Activated T-cell treated with anti-CD3 and anti-CD28 coated beads, Interleukin-2, amount 50 U/mL, for 4 hours (primary cell): ENCODE measurements at regions not wholly inside any gene's neighbourhood (a gene's known extent, or its start where the extent isn't known, plus 50 kb on each side); places are given as distances from the start of the nearest gene placed in this dataset.

Source experiments
- ATAC-seq, 2 donors: fragments of 200-7000 bp; cut with Tn5 transposase; one replicate each; pipeline ENCODE4 v1.10.0; 2021
- DNase-seq: peaks from one replicate; pipeline ENCODE4 v3.0.0-alpha.2; 2020
- H3K27me3 Mint-ChIP-seq: one replicate; pipeline ENCODE4 v1.8.0; 2021; ENCODE audit warnings: low read depth, mixed read lengths
- H3K36me3 Mint-ChIP-seq: one replicate; pipeline ENCODE4 v1.8.0; 2022; ENCODE audit warnings: mixed read lengths; ENCODE audit not compliant: insufficient read depth
- H3K4me1 Mint-ChIP-seq: one replicate; pipeline ENCODE4 v1.8.0; 2021; ENCODE audit warnings: low read depth, mixed read lengths
- H3K4me3 Mint-ChIP-seq: one replicate; pipeline ENCODE4 v1.8.0; 2021; ENCODE audit warnings: mild to moderate bottlenecking, moderate library complexity, mixed read lengths
- H3K9me3 Mint-ChIP-seq: one replicate; pipeline ENCODE4 v1.8.0; 2021; ENCODE audit warnings: mixed read lengths

DNA sequence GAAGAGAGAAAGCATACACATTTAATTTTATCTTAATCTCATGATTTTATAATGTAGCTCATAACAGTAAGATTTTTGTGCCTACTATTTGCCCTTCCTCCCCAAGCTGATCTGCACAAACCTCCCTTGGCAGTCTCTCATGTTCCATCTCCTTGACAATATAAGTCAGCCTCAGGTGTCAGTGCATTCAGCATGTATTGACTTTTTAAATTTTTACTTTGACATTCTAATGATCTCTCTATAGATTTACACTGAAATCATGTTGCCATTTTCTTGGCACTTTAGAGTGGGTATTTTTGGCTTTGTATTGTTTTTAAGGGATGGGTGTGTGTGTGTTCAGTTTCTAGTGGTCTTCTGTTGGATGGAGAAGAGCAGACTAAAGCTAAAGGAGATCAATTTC, 505.3 kb upstream of the CPEB2 start:
- DNase-seq (no peak), ATAC-seq (no peak)
- Mint-ChIP-seq H3K36me3 (no peaks in the 10 kb centered on the region), H3K4me3 (no peak overlapping the region), H3K27me3 (no peaks in the 10 kb centered on the region), H3K4me1 (no peaks in the 10 kb centered on the region), H3K9me3 (no peaks in the 10 kb centered on the region)

DNA sequence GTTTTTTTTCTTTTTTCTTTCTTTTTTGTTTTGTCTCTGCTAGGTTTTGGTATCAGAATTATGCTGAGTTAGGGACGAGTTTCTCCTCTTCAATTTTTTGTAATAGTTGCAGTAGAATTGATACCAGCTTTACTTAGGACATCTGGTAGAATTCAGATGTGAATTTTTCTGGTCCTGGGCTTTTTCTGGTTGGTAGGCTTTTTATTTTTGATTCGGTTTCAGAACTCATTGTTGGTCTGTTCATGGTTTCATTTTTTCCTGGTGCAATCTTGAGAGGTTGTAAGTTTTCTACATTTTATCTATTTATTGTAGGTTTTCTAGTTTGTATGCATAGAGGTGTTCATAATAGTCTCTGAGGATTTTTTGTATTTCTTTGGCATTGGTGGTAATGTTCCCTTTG, 498.1 kb upstream of the CPEB2 start:
- Mint-ChIP-seq H3K9me3 (no peaks in the 10 kb centered on the region), H3K36me3 (no peaks in the 10 kb centered on the region), H3K4me1 (no peaks in the 10 kb centered on the region), H3K27me3 (no peaks in the 10 kb centered on the region), H3K4me3 (no peak overlapping the region)
- DNase-seq, result no peak
- no peak for ATAC-seq

DNA sequence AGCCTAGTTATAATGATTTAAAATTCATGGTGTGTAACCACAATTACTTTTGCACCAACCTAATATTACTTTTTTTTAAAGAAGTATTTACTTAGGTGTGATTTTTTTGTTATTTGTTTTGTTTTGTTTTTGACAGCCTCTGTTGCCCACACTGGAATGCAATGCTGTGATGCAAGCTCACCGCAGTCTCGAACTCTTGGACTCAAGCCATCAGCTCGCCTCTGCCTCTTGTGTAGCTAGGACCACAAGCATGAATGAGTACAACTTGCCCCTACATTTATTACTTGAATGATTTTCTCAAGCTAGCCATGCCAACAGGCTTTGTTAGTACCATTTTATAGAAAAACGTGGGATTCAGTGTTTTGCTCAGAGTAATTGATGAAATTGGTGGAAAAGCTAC, 488.8 kb upstream of the CPEB2 start:
- ATAC-seq (no peak), DNase-seq (no peak)
- no peaks in the 10 kb centered on the region for H3K9me3 Mint-ChIP-seq
- H3K4me3 Mint-ChIP-seq, result no peak overlapping the region
- H3K36me3 Mint-ChIP-seq, result no peaks in the 10 kb centered on the region
- H3K27me3 Mint-ChIP-seq, result no peaks in the 10 kb centered on the region
- no peaks in the 10 kb centered on the region for H3K4me1 Mint-ChIP-seq

DNA sequence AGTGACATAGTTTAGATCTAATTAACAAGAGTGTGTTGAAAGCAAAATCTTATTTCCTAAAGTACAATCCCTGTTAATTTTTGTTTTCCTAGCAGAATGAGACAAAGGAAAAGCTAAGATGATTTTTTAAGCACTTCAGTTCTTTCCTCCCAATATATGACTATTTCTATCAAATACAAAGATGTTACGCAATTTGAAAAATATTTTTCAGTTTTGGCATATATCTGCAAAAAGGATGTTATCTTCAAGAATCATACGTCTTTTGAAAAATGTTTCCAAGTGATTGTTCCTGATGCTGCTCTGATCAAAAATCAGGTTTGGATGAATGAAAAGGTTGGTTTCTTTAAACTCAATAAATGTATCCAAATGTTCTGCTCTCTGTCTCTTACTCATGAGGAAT, 486.7 kb upstream of the CPEB2 start:
- DNase-seq, result no peak
- H3K9me3 Mint-ChIP-seq, result no peaks in the 10 kb centered on the region
- H3K4me1 Mint-ChIP-seq, result no peaks in the 10 kb centered on the region
- no peaks in the 10 kb centered on the region for H3K36me3 Mint-ChIP-seq
- no peaks in the 10 kb centered on the region for H3K27me3 Mint-ChIP-seq
- no peak for ATAC-seq
- no peak overlapping the region for H3K4me3 Mint-ChIP-seq

DNA sequence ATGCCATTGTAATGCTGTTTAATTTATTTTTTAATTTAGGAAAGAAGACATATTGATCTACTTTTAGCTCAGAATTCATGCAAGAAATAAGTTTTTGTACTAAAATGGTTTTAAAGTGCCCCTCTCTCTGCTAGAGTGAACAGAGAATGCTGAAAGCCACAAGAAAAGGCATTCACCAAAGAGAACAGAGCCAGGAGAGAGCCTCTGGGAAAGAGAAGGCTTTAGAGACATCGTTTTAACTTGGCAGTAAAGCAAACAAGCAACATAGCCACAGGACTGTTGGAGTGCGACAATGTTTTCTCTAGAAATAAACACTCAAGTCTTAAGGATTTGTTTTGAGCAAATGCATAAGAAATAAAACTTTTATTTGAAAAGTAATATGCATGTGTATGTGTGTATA, 484.1 kb upstream of the CPEB2 start:
- DNase-seq, result no peak
- ATAC-seq, result no peak
- no peak overlapping the region for H3K4me3 Mint-ChIP-seq
- H3K4me1 Mint-ChIP-seq, result no peaks in the 10 kb centered on the region
- no peaks in the 10 kb centered on the region for H3K27me3 Mint-ChIP-seq
- no peaks in the 10 kb centered on the region for H3K9me3 Mint-ChIP-seq
- no peaks in the 10 kb centered on the region for H3K36me3 Mint-ChIP-seq

DNA sequence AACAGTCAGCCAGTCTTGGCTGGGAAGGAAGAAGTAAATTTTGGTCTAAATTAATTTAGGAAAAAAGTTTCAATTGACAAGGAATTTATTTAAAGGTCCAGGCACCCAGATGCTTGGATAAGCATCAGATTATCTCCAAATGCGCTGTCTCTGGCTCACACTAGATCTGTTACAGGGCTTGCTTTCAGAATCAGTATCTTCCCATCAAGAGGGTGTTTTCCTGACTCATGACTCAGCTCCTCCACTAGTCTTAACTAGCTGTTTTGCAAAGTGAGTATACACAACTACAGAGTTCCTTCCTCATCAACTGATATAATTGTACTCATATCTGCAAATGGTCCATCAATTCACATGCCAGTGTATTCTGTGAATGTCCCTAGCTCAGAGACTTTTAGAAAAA, 482.1 kb upstream of the CPEB2 start:
- Mint-ChIP-seq H3K36me3 (no peaks in the 10 kb centered on the region), H3K9me3 (no peaks in the 10 kb centered on the region), H3K27me3 (no peaks in the 10 kb centered on the region), H3K4me1 (no peaks in the 10 kb centered on the region), H3K4me3 (no peak overlapping the region)
- ATAC-seq, result no peak
- no peak for DNase-seq

DNA sequence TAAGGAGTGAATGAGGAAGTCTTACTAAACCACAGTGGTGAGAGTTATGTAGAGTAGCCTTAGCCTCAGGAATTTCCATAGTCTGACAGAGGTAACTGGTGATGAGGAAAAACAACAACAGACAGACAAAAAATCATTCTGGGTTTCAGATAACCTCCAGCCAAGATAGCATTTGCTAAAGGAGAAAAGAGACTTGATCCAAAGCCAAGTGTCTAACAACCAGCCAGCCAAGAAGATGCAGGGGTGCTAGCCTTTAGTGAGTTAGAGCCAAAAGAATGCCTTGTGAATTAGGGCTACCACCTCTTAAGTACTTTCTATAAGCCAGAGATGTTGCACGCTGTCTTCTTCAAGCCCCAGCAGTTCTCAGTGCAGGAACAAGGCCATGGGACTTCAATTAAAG, 478.0 kb upstream of the CPEB2 start:
- ATAC-seq (no peak), DNase-seq (no peak)
- Mint-ChIP-seq H3K36me3 (no peaks in the 10 kb centered on the region), H3K27me3 (no peaks in the 10 kb centered on the region), H3K4me1 (no peaks in the 10 kb centered on the region), H3K9me3 (no peaks in the 10 kb centered on the region), H3K4me3 (no peak overlapping the region)

DNA sequence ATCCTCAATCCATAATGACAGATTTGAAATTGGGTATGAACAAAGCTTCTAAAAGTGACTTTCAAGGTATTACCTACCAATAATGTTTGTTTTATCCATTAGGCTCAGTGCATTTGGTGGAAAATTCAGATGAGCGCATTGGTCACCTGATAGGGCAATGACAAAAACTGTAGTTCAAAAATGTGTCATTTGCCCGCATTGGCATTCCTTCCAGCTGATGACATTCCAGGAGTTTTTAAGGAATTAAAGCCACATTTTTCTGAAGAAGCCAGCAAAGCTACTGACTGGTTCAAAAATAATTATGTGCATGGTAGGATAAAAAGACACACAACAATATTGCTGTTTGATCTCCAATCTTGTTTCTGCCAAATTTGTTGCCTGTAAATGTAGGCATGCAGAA, 473.4 kb upstream of the CPEB2 start:
- Mint-ChIP-seq H3K36me3 (no peaks in the 10 kb centered on the region), H3K27me3 (no peaks in the 10 kb centered on the region), H3K9me3 (no peaks in the 10 kb centered on the region), H3K4me1 (no peaks in the 10 kb centered on the region), H3K4me3 (no peak overlapping the region)
- DNase-seq (no peak), ATAC-seq (no peak)

DNA sequence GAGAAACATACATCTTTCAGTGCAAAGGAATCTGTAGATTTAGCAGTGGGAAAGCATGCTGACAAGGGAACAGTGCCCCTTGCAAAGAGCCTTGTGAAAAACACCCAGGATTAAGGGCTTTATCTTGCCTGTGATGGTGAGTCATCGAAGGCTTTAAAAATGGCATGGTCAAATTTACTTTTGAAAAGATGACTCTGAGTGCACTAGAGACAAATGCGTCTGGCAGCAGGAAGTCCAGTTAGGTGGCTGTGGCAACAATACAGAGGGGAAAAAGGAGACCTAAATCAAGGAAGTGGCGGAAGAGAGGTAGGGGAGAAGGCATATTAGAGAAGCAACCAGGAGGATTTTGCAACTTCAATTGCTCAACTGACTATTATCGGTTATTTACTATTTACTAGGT, 472.6 kb upstream of the CPEB2 start:
- Mint-ChIP-seq H3K27me3 (no peaks in the 10 kb centered on the region), H3K36me3 (no peaks in the 10 kb centered on the region), H3K4me1 (no peaks in the 10 kb centered on the region), H3K4me3 (no peak overlapping the region), H3K9me3 (no peaks in the 10 kb centered on the region)
- ATAC-seq (no peak), DNase-seq (no peak)

DNA sequence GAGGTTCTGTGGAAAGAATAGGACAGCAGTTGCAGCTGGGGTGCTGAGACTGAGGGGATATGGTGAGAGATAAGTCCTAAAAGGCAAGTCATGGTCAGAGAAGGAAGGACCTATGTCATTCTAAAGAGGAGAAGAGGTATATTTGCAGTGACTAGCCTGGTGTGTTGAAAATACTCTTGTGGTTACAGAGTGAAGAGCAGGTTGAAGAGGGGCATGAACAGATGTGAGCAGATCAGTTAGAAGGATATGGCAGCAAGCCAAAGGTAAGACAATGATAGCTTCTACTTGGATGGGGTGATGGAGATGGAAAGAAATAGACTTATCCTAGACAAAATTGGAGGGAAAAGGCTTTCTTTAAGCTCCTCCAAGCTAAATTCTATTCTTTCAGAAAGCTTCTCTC, 469.8 kb upstream of the CPEB2 start:
- Mint-ChIP-seq H3K27me3 (no peaks in the 10 kb centered on the region), H3K4me3 (no peak overlapping the region), H3K36me3 (no peaks in the 10 kb centered on the region), H3K4me1 (no peaks in the 10 kb centered on the region), H3K9me3 (no peaks in the 10 kb centered on the region)
- no peak for ATAC-seq
- no peak for DNase-seq

DNA sequence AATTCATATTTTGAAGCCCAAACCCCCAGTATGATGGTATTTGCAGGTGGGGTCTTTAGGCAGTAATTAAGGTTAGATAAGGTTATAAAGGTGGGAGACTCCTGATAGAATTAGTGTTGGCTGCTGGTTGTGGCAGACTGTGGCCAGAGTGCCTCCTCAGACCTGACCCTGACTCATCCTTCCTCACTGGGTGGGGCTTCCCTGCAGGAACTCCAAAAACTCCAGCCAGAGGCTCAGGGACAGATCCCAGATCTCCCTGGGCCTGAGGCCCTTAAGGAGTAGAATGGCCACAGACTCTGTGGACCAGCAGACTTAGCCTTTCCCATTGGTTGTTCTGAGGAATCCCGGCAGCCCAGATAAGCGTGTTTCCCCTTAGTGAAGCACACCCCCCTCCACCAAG, 463.0 kb upstream of the CPEB2 start:
- ATAC-seq (no peak), DNase-seq (no peak)
- no peaks in the 10 kb centered on the region for H3K36me3 Mint-ChIP-seq
- H3K4me3 Mint-ChIP-seq, result no peak overlapping the region
- peaks cover 10% of the 10 kb centered on the region for H3K9me3 Mint-ChIP-seq
- H3K27me3 Mint-ChIP-seq, result peaks cover 6% of the 10 kb centered on the region
- H3K4me1 Mint-ChIP-seq, result no peaks in the 10 kb centered on the region

DNA sequence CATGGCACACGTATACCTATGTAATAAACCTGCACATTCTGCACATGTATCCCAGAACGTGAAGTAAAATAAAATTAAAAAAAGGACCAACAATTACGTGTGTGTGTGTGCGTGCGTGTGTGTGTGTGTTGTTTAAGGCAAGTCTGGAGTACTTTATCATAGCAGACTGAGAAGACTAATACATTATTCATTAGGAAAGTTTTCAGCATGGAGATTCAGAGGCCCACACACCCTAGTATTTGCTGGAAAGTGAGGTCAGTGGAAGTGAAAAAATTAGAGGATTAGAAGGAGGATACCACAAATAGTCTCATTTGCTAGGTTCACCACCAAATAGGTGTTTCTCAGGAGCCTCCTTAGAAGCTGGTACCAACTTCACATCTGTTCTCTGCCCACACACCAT, 457.1 kb upstream of the CPEB2 start:
- Mint-ChIP-seq H3K36me3 (no peaks in the 10 kb centered on the region), H3K27me3 (no peaks in the 10 kb centered on the region), H3K4me1 (no peaks in the 10 kb centered on the region), H3K4me3 (no peak overlapping the region), H3K9me3 (peaks cover 10% of the 10 kb centered on the region)
- no peak for ATAC-seq
- no peak for DNase-seq

DNA sequence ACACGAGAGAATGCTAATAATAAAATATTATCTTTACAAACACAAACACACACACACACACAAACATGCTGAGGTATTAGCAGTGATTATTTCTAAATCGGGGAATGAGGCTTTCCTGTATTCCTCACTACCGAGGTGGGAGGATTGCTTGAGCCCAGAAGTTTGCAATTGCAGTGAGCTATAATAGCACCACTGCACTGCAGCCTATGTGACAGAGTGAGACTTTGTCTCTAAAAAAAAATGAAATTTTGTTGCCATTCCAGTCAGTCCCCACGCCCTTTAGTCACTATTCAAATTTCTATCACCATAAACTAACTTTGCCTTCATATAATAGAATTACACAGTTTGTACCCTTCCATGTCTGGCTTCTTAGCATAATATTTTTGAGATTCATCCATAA, 456.5 kb upstream of the CPEB2 start:
- ATAC-seq (no peak), DNase-seq (no peak)
- Mint-ChIP-seq H3K4me1 (no peaks in the 10 kb centered on the region), H3K36me3 (no peaks in the 10 kb centered on the region), H3K4me3 (no peak overlapping the region), H3K9me3 (peaks cover 10% of the 10 kb centered on the region), H3K27me3 (no peaks in the 10 kb centered on the region)

DNA sequence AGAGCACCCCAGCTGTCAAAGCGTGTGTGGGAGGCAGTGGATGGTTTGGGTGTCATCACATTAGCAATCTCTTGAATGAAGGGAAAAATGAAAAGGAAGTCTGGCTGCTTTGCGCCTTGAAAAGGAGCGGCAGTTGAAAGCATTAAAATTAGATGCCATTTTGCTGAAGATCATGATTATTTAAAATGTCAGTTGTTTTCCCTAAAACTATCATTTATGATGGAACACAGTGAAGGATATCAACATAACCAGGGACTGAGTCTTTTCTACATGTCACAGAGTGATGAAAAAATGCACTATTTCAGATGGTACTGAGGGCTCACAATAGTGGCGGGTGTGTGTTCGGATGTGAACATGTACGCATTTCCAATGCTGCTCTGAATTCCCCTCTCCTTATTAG, 450.2 kb upstream of the CPEB2 start:
- Mint-ChIP-seq H3K9me3 (no peaks in the 10 kb centered on the region), H3K4me1 (no peaks in the 10 kb centered on the region), H3K4me3 (no peak overlapping the region), H3K27me3 (no peaks in the 10 kb centered on the region), H3K36me3 (no peaks in the 10 kb centered on the region)
- no peak for ATAC-seq
- no peak for DNase-seq

DNA sequence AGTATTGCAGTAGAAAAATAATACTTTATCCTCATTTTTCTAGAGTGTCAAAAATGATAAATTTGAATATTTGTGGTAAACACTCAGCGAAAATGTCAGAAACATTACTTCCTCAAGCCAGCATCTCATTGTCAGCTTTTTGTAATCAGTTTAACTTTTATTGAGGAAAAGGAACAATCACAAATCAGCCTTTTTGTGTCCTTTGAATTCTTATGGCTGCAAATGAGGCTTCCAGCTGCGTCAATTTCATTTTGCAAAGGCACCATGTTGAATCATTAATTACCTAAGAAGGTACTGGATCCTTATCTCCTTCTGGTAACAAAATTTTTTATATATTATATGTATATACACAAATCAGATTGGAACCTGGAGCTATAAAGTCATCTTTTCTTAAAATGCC, 442.6 kb upstream of the CPEB2 start:
- ATAC-seq (no peak), DNase-seq (no peak)
- Mint-ChIP-seq H3K4me3 (no peak overlapping the region), H3K4me1 (no peaks in the 10 kb centered on the region), H3K9me3 (peaks cover 2% of the 10 kb centered on the region), H3K36me3 (no peaks in the 10 kb centered on the region), H3K27me3 (peaks cover 2% of the 10 kb centered on the region)

DNA sequence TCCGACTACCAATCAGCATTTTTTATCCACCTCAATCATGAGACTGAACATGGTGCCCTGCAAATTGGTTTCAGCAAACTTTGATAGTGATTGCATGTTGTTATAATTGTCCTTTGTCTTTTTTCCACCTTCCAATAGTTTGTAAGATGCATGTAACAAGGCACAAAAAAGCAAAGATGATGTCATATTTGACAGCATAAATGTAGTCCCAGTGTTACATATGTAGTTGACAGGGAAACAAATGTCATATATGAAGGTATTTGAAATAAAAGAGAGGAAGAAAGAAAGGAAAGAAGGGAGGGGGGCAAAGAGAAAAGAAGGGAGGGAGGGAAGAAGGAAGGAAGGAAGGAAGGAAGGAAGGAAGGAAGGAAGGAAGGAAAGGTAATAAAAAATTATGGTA, 441.7 kb upstream of the CPEB2 start:
- no peaks in the 10 kb centered on the region for H3K4me1 Mint-ChIP-seq
- DNase-seq (no peak), ATAC-seq (no peak)
- H3K36me3 Mint-ChIP-seq, result no peaks in the 10 kb centered on the region
- peaks cover 4% of the 10 kb centered on the region for H3K9me3 Mint-ChIP-seq
- H3K4me3 Mint-ChIP-seq, result no peak overlapping the region
- H3K27me3 Mint-ChIP-seq, result peaks cover 2% of the 10 kb centered on the region
